NT2/D1 (cell line): ENCODE measurements at regions not wholly inside any gene's neighbourhood (a gene's known extent, or its start where the extent isn't known, plus 50 kb on each side); places are given as distances from the start of the nearest gene placed in this dataset.

Experiments
- DNase-seq: peaks from one replicate; pipeline ENCODE4 v3.0.0-alpha.2; 2011; ENCODE audit warnings: low read depth, low spot score
- H3K27me3 ChIP-seq: 2 replicates; pipeline ENCODE4 v1.6.0; 2011; ENCODE audit warnings: mild to moderate bottlenecking; ENCODE audit not compliant: insufficient read length, insufficient read depth
- H3K36me3 ChIP-seq: 2 replicates; pipeline ENCODE4 v1.6.1; 2011; ENCODE audit warnings: mild to moderate bottlenecking, low read length, mixed read lengths; ENCODE audit not compliant: insufficient read depth, insufficient read length
- H3K4me1 ChIP-seq: 2 replicates; pipeline ENCODE4 v1.5.1; 2011; ENCODE audit not compliant: insufficient read depth, insufficient read length
- H3K4me3 ChIP-seq: 2 replicates; pipeline ENCODE4 v1.5.1; 2011; ENCODE audit warnings: low read depth; ENCODE audit not compliant: insufficient read length
- H3K9ac ChIP-seq: 2 replicates; pipeline ENCODE4 v1.6.0; 2011; ENCODE audit warnings: low read depth; ENCODE audit not compliant: insufficient read length
- H3K9me3 ChIP-seq: 2 replicates; pipeline ENCODE4 v1.5.1; 2011; ENCODE audit warnings: mild to moderate bottlenecking, low read length; ENCODE audit not compliant: insufficient read depth
- SUZ12 ChIP-seq: IDR thresholded peaks from 2 replicates; pipeline ENCODE4 v1.6.1; 2011; ENCODE audit not compliant: insufficient read length, insufficient read depth; ENCODE audit errors: extremely low read depth
- YY1 ChIP-seq: IDR thresholded peaks from 2 replicates; pipeline ENCODE4 v1.6.1; 2011; ENCODE audit not compliant: insufficient read length, insufficient read depth
- ZNF274 ChIP-seq: IDR thresholded peaks from 2 replicates; pipeline ENCODE4 v1.6.1; 2011; ENCODE audit warnings: mild to moderate bottlenecking, low read depth, low read length

DNA sequence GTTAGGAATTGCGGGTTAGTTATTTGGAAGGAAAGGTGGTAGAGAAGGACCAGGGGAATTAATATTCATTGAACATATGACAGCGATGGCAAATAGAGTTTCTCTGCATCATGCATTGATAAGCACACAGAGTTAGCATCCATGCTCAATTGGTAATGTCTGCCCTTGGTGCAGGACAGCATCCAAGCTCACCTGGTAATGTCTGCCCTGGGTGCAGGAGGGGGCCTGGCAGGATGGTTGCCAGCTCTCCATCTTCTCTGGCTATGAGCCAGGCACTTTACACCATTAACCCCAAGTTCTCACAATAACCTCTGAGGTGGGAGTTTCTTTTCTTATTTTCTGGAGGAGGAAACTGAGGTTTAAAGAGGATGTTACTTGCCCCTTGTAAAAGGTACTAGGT lies 50.4 kb upstream of the RBFOX2 start:
- Histone ChIP-seq H3K4me3 (no peak overlapping the region), H3K9ac (no peak overlapping the region), H3K27me3 (no peaks in the 10 kb centered on the region), H3K4me1 (no peaks in the 10 kb centered on the region), H3K9me3 (no peaks in the 10 kb centered on the region), H3K36me3 (no peaks in the 10 kb centered on the region)
- no peak for DNase-seq
- TF ChIP-seq ZNF274 (no peak), SUZ12 (no peak), YY1 (no peak)
